Neural progenitor cell (in vitro differentiated cells): ENCODE measurements at regions not wholly inside any gene's neighbourhood (a gene's known extent, or its start where the extent isn't known, plus 50 kb on each side); places are given as distances from the start of the nearest gene placed in this dataset.

Experiments used
- DNase-seq: peaks from one replicate; pipeline ENCODE4 v3.0.0-alpha.2; 2016; ENCODE audit warnings: low spot score
- H2AFZ ChIP-seq: fragments of 200-600 bp; sonication (generic); replicated peaks from 2 replicates; pipeline ENCODE4 v1.6.1; 2016; ENCODE audit warnings: antibody characterized with exemption
- H3F3A ChIP-seq: fragments of 200-600 bp; sonication (generic); 2 replicates; pipeline ENCODE4 v1.6.1; 2016; ENCODE audit warnings: antibody characterized with exemption, low read depth
- H3K27ac ChIP-seq: fragments of 200-600 bp; sonication (generic); 2 replicates; pipeline ENCODE4 v1.5.1; 2016; ENCODE audit warnings: mild to moderate bottlenecking
- H3K27me3 ChIP-seq: fragments of 200-600 bp; sonication (generic); 2 replicates; pipeline ENCODE4 v1.6.1; 2016; ENCODE audit warnings: mild to moderate bottlenecking, moderate library complexity
- H3K36me3 ChIP-seq: fragments of 200-600 bp; sonication (generic); 2 replicates; pipeline ENCODE4 v1.5.1; 2016
- H3K4me1 ChIP-seq: fragments of 200-600 bp; sonication (generic); 2 replicates; pipeline ENCODE4 v1.6.1; 2016; ENCODE audit warnings: mixed run types
- H3K4me2 ChIP-seq: fragments of 200-600 bp; sonication (generic); 2 replicates; pipeline ENCODE4 v1.6.1; 2016
- H3K4me3 ChIP-seq: fragments of 200-600 bp; sonication (generic); 2 replicates; pipeline ENCODE4 v1.5.1; 2016
- H3K79me2 ChIP-seq: fragments of 200-600 bp; sonication (generic); 2 replicates; pipeline ENCODE4 v1.6.1; 2016; ENCODE audit warnings: low read depth
- H3K9ac ChIP-seq: fragments of 200-600 bp; sonication (generic); 2 replicates; pipeline ENCODE4 v1.6.1; 2016
- H3K9me3 ChIP-seq: fragments of 200-600 bp; sonication (generic); 2 replicates; pipeline ENCODE4 v1.5.1; 2016; ENCODE audit warnings: low read depth
- H4K20me1 ChIP-seq: fragments of 200-600 bp; sonication (generic); 2 replicates; pipeline ENCODE4 v1.6.1; 2016; ENCODE audit warnings: low read depth
- H3K27ac Mint-ChIP-seq: 3 replicates; pipeline ENCODE4 v1.8.0; 2021; ENCODE audit warnings: mixed read lengths
- H3K27me3 Mint-ChIP-seq: 2 replicates; pipeline ENCODE4 v1.8.0; 2022; ENCODE audit warnings: low read depth, mild to moderate bottlenecking, inconsistent platforms, moderate library complexity, mixed read lengths; ENCODE audit not compliant: insufficient read depth
- H3K36me3 Mint-ChIP-seq: 3 replicates; pipeline ENCODE4 v1.8.0; 2021; ENCODE audit warnings: mixed read lengths
- H3K4me1 Mint-ChIP-seq: 3 replicates; pipeline ENCODE4 v1.8.0; 2021; ENCODE audit warnings: mixed read lengths
- H3K4me3 Mint-ChIP-seq: 3 replicates; pipeline ENCODE4 v1.8.0; 2021; ENCODE audit warnings: mild to moderate bottlenecking, moderate library complexity, mixed read lengths
- H3K9me3 Mint-ChIP-seq: 3 replicates; pipeline ENCODE4 v1.8.0; 2020; ENCODE audit warnings: mixed read lengths
- EZH2 ChIP-seq: fragments of 200-600 bp; sonication (generic); IDR thresholded peaks from 2 replicates; pipeline ENCODE4 v1.6.1; 2017; ENCODE audit warnings: antibody characterized with exemption, mild to moderate bottlenecking, moderate library complexity
- EZH2phosphoT487 ChIP-seq: fragments of 200-600 bp; sonication (generic); IDR thresholded peaks from 2 replicates; pipeline ENCODE4 v1.6.1; 2017; ENCODE audit warnings: antibody characterized with exemption
- TF ChIP-seq, protein P1 (sequence below): fragments of 200-600 bp; sonication (generic); IDR thresholded peaks from 2 replicates; pipeline ENCODE4 v1.5.1; 2017; ENCODE audit warnings: antibody characterized with exemption, mild to moderate bottlenecking

DNA sequence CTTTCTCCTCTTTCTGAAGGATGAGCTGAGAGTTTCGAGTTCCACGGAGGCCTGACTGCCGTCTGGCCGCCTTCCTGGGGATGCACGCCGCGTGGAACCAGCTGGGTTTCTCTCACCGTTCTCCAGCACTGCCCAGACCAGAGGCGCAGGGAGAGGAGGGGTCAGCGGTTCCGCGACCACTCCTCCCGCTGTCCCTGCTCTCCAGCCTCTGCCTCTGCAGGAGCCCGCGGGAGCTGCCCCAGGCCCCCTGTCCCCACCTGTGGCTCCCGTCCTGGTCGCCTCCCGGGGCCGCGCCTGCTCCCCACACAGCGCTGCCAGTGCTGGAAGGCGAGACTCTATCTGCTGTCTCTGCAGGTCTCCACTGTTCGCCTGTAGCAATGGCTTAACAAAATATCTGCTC is 106.8 kb upstream of the AFDN start:
- Histone ChIP-seq H2AFZ (no peak overlapping the region), H3F3A (no peaks in the 10 kb centered on the region), H3K27ac (no peak overlapping the region), H3K4me2 (no peak overlapping the region), H3K36me3 (no peaks in the 10 kb centered on the region), H3K4me1 (no peaks in the 10 kb centered on the region), H3K79me2 (no peaks in the 10 kb centered on the region), H3K27me3 (no peaks in the 10 kb centered on the region), H4K20me1 (no peaks in the 10 kb centered on the region), H3K9me3 (no peaks in the 10 kb centered on the region), H3K9ac (no peak overlapping the region), H3K4me3 (no peak overlapping the region)
- TF ChIP-seq EZH2phosphoT487 (no peak), EZH2 (no peak)
- TF ChIP-seq, protein P1, sequence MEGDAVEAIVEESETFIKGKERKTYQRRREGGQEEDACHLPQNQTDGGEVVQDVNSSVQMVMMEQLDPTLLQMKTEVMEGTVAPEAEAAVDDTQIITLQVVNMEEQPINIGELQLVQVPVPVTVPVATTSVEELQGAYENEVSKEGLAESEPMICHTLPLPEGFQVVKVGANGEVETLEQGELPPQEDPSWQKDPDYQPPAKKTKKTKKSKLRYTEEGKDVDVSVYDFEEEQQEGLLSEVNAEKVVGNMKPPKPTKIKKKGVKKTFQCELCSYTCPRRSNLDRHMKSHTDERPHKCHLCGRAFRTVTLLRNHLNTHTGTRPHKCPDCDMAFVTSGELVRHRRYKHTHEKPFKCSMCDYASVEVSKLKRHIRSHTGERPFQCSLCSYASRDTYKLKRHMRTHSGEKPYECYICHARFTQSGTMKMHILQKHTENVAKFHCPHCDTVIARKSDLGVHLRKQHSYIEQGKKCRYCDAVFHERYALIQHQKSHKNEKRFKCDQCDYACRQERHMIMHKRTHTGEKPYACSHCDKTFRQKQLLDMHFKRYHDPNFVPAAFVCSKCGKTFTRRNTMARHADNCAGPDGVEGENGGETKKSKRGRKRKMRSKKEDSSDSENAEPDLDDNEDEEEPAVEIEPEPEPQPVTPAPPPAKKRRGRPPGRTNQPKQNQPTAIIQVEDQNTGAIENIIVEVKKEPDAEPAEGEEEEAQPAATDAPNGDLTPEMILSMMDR, result no peak
- Mint-ChIP-seq H3K4me3 (no peak overlapping the region), H3K36me3 (no peaks in the 10 kb centered on the region), H3K4me1 (peaks cover 5% of the 10 kb centered on the region), H3K27ac (no peak overlapping the region), H3K9me3 (peaks cover 18% of the 10 kb centered on the region), H3K27me3 (peaks cover 8% of the 10 kb centered on the region)
- DNase-seq, result no peak

DNA sequence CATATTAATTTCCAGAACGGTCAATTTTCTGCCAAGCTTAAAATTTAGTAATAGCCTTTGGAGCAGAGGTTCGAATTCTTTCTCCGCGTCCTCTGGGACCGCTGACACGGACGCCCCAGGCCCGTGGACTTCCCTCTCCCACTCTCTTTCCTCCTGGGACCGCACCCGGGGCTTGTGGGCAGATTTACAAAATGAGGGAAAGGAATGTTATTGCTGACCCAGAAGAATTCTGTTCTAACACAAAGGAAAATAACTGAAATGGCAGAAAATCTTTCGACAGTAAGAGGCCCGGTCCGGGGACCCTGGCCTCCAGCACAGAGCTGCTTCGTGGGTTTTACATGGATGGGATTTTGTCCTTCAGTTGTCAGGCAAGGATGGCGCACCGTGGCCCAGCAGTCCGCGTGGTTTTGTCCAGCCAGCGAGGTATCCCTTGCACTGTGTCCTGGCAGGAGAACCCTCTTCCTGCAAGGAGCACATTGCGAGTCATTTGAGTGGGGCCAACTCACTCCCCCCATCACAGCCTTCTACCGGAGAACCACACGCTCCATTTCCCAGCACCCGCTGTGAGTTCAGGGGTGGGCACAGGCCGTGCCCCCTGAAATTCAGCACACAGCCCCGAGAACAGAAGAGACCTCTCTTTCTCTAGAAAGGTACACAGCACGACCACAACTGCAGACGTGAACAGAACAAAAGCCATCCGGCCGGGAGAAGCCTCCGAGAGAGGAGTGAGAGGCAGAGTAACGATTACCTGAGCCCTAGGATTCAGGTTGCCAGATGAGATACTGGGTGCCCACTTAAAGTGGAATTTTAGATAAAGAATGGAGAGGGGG is 106.0 kb upstream of the AFDN start:
- Histone ChIP-seq H3K36me3 (no peaks in the 10 kb centered on the region), H3F3A (no peaks in the 10 kb centered on the region), H3K79me2 (no peaks in the 10 kb centered on the region), H3K9ac (no peak overlapping the region), H3K9me3 (no peaks in the 10 kb centered on the region), H3K4me3 (no peak overlapping the region), H4K20me1 (no peaks in the 10 kb centered on the region), H3K4me1 (no peaks in the 10 kb centered on the region), H2AFZ (no peak overlapping the region), H3K4me2 (no peak overlapping the region), H3K27ac (no peak overlapping the region), H3K27me3 (no peaks in the 10 kb centered on the region)
- Mint-ChIP-seq H3K9me3 (peaks cover 22% of the 10 kb centered on the region), H3K27ac (no peak overlapping the region), H3K27me3 (peaks cover 8% of the 10 kb centered on the region), H3K36me3 (no peaks in the 10 kb centered on the region), H3K4me3 (no peak overlapping the region), H3K4me1 (peaks cover 5% of the 10 kb centered on the region)
- no peak for DNase-seq
- TF ChIP-seq EZH2phosphoT487 (no peak), EZH2 (no peak)
- TF ChIP-seq, protein P1, result no peak

DNA sequence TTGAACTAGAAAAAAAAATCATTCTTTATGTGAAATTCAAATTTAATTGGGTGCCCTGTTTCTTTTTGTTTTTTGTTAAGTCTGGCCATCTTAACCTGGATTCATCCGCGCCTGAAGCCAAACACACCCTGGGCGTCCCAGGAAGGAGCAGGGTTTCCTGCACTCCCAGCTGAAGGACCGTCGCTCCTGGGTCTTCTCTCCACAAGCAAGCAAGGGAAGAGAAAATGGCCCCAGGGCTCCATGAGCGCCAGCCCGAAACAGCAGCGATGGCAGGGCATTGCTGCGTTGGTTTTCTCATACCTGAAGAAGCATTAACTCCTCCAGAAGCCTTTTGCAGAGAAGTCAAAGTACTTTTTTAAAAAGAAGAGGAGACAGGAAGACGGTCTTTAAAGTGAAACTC is 105.4 kb upstream of the AFDN start:
- Histone ChIP-seq H3K79me2 (no peaks in the 10 kb centered on the region), H3K4me3 (no peak overlapping the region), H3K36me3 (no peaks in the 10 kb centered on the region), H3K27ac (no peak overlapping the region), H3F3A (no peaks in the 10 kb centered on the region), H3K27me3 (no peaks in the 10 kb centered on the region), H3K4me1 (peaks cover 1% of the 10 kb centered on the region), H3K4me2 (no peak overlapping the region), H3K9ac (no peak overlapping the region), H2AFZ (no peak overlapping the region), H4K20me1 (no peaks in the 10 kb centered on the region), H3K9me3 (no peaks in the 10 kb centered on the region)
- TF ChIP-seq, protein P1, result no peak
- no peak for TF ChIP-seq EZH2phosphoT487
- no peak for TF ChIP-seq EZH2
- DNase-seq, result no peak
- peaks cover 5% of the 10 kb centered on the region for H3K4me1 Mint-ChIP-seq
- H3K27ac Mint-ChIP-seq, result no peak overlapping the region
- H3K4me3 Mint-ChIP-seq, result no peak overlapping the region
- peaks cover 22% of the 10 kb centered on the region for H3K9me3 Mint-ChIP-seq
- H3K27me3 Mint-ChIP-seq, result peaks cover 8% of the 10 kb centered on the region
- H3K36me3 Mint-ChIP-seq, result no peaks in the 10 kb centered on the region
